GM19397 (cell line): ENCODE measurements at regions not wholly inside any gene's neighbourhood (a gene's known extent, or its start where the extent isn't known, plus 50 kb on each side); places are given as distances from the start of the nearest gene placed in this dataset.

ENCODE experiments used
- ATAC-seq: cut with Tn5 transposase; IDR thresholded peaks from one replicate; pipeline ENCODE4 v1.9.1; 2021; ENCODE audit warnings: mild to moderate bottlenecking, moderate library complexity; ENCODE audit not compliant: unreplicated experiment

GRCh38 chr20:24199501-24199900 is 210.9 kb upstream of the GGTLC1 start:
- ATAC-seq, result no peak

GRCh38 chr20:24194143-24194542 is 205.6 kb upstream of the GGTLC1 start:
- ATAC-seq, result no peak

- ATAC-seq, result no peak
These were observed 202.3 kb upstream of the GGTLC1 start for GRCh38 chr20:24190905-24191304.

- ATAC-seq, result no peak
These were observed 197.2 kb upstream of the GGTLC1 start for GRCh38 chr20:24185791-24186190.

- no peak for ATAC-seq
These were observed 192.6 kb upstream of the GGTLC1 start for GRCh38 chr20:24181151-24181550.

- ATAC-seq, result no peak
These were observed 180.7 kb upstream of the GGTLC1 start for GRCh38 chr20:24169256-24169655.

- ATAC-seq, result no peak
These were observed 177.8 kb upstream of the GGTLC1 start for GRCh38 chr20:24166412-24166811.

- no peak for ATAC-seq
These were observed 177.5 kb upstream of the GGTLC1 start for GRCh38 chr20:24166123-24166381.

GRCh38 chr20:24165301-24166122 is 176.9 kb upstream of the GGTLC1 start:
- ATAC-seq, result no peak

- ATAC-seq, result no peak
These were observed 175.8 kb upstream of the GGTLC1 start for GRCh38 chr20:24164360-24164759.

- ATAC-seq, result no peak
These were observed 174.9 kb upstream of the GGTLC1 start for GRCh38 chr20:24163506-24163905.

- no peak for ATAC-seq
These were observed 172.1 kb upstream of the GGTLC1 start for GRCh38 chr20:24160563-24161281.

- ATAC-seq, result no peak
These were observed 169.7 kb upstream of the GGTLC1 start for GRCh38 chr20:24158281-24158680.

GRCh38 chr20:24157213-24157612 is 168.6 kb upstream of the GGTLC1 start:
- no peak for ATAC-seq

- no peak for ATAC-seq
These were observed 164.8 kb upstream of the GGTLC1 start for GRCh38 chr20:24153101-24154040.

GRCh38 chr20:24151621-24152294 is 163.2 kb upstream of the GGTLC1 start:
- ATAC-seq, result no peak

GRCh38 chr20:24150406-24150805 is 161.8 kb upstream of the GGTLC1 start:
- no peak for ATAC-seq

GRCh38 chr20:24149881-24150307 is 161.3 kb upstream of the GGTLC1 start:
- ATAC-seq, result no peak

GRCh38 chr20:24149175-24149574 is 160.6 kb upstream of the GGTLC1 start:
- no peak for ATAC-seq

- ATAC-seq, result peak; percentile 85
These were observed 159.8 kb upstream of the GGTLC1 start for GRCh38 chr20:24148372-24148771.

GRCh38 chr20:24147961-24148360 is 159.4 kb upstream of the GGTLC1 start:
- no peak for ATAC-seq
